OCI-LY1 (cell line): ENCODE measurements at regions not wholly inside any gene's neighbourhood (a gene's known extent, or its start where the extent isn't known, plus 50 kb on each side); places are given as distances from the start of the nearest gene placed in this dataset.

Experiments used
- H2AFZ ChIP-seq: fragments of 200-600 bp; sonication (generic), shearing (Covaris generic); 2 replicates; pipeline ENCODE4 v1.6.0; 2014; ENCODE audit warnings: antibody characterized with exemption, mild to moderate bottlenecking, low read length
- H3F3A ChIP-seq: fragments of 200-600 bp; sonication (generic), shearing (Covaris generic); 2 replicates; pipeline ENCODE4 v1.6.0; 2014; ENCODE audit warnings: mild to moderate bottlenecking, antibody characterized with exemption, low read length, moderate library complexity; ENCODE audit not compliant: insufficient read depth
- H3K27ac ChIP-seq: fragments of 200-600 bp; sonication (generic); 2 replicates; pipeline ENCODE4 v1.5.1; 2014; ENCODE audit warnings: low read length, mixed run types, mild to moderate bottlenecking, low read depth; ENCODE audit not compliant: poor library complexity, severe bottlenecking
- H3K27me3 ChIP-seq: fragments of 200-600 bp; sonication (generic); 2 replicates; pipeline ENCODE4 v1.6.0; 2014; ENCODE audit warnings: antibody characterized with exemption, mild to moderate bottlenecking, low read length, moderate library complexity; ENCODE audit not compliant: insufficient read depth
- H3K36me3 ChIP-seq: fragments of 200-600 bp; sonication (generic); 2 replicates; pipeline ENCODE4 v1.6.1; 2014; ENCODE audit warnings: mild to moderate bottlenecking, antibody characterized with exemption, low read length, moderate library complexity, mixed read lengths; ENCODE audit not compliant: insufficient read depth
- H3K4me1 ChIP-seq: fragments of 200-600 bp; sonication (generic); 2 replicates; pipeline ENCODE4 v1.5.1; 2014; ENCODE audit warnings: mild to moderate bottlenecking, low read length, moderate library complexity; ENCODE audit not compliant: insufficient read depth, severe bottlenecking
- H3K4me2 ChIP-seq: fragments of 200-600 bp; sonication (generic), shearing (Covaris generic); 2 replicates; pipeline ENCODE4 v1.6.1; 2014; ENCODE audit warnings: low read length
- H3K4me3 ChIP-seq: fragments of 200-600 bp; sonication (generic); 2 replicates; pipeline ENCODE4 v1.5.1; 2014; ENCODE audit warnings: low read length, low read depth, mild to moderate bottlenecking, mixed read lengths; ENCODE audit not compliant: poor library complexity, severe bottlenecking
- H3K79me2 ChIP-seq: fragments of 200-600 bp; shearing (Covaris generic); 2 replicates; pipeline ENCODE4 v1.6.1; 2016; ENCODE audit warnings: mixed run types, low read length, mixed read lengths; ENCODE audit not compliant: insufficient read depth
- H3K9ac ChIP-seq: fragments of 200-600 bp; sonication (generic), shearing (Covaris generic); 2 replicates; pipeline ENCODE4 v1.6.1; 2014; ENCODE audit warnings: mild to moderate bottlenecking, low read length, mixed read lengths
- H3K9me2 ChIP-seq: fragments of 200-600 bp; sonication (generic), shearing (Covaris generic); 2 replicates; pipeline ENCODE4 v1.6.1; 2014; ENCODE audit warnings: low read depth, mild to moderate bottlenecking, low read length, mixed read lengths
- H3K9me3 ChIP-seq: fragments of 200-600 bp; shearing (Covaris generic); 2 replicates; pipeline ENCODE4 v1.6.1; 2014; ENCODE audit warnings: low read length, mixed read lengths
- H4K20me1 ChIP-seq: fragments of 200-600 bp; sonication (generic), shearing (Covaris generic); 2 replicates; pipeline ENCODE4 v1.6.0; 2016; ENCODE audit warnings: mild to moderate bottlenecking, low read length; ENCODE audit not compliant: insufficient read depth
- CTCF ChIP-seq: fragments of 200-600 bp; sonication (generic), shearing (Covaris generic); IDR thresholded peaks from 2 replicates; pipeline ENCODE4 v1.5.1; 2017; ENCODE audit warnings: mild to moderate bottlenecking, antibody characterized with exemption, low read length, moderate library complexity, mixed read lengths
- EZH2 ChIP-seq: fragments of 200-600 bp; sonication (generic), shearing (Covaris generic); IDR thresholded peaks from 2 replicates; pipeline ENCODE4 v1.8.0; 2017; ENCODE audit warnings: borderline replicate concordance, mixed run types, mild to moderate bottlenecking, antibody characterized with exemption, low read length, moderate library complexity, mixed read lengths

GRCh38 chr15:35777061-35777460, 231.1 kb upstream of the DPH6 start:
- no peak overlapping the region for H3K4me2 ChIP-seq
- H3K9me2 ChIP-seq: no peaks in the 10 kb centered on the region

DNA sequence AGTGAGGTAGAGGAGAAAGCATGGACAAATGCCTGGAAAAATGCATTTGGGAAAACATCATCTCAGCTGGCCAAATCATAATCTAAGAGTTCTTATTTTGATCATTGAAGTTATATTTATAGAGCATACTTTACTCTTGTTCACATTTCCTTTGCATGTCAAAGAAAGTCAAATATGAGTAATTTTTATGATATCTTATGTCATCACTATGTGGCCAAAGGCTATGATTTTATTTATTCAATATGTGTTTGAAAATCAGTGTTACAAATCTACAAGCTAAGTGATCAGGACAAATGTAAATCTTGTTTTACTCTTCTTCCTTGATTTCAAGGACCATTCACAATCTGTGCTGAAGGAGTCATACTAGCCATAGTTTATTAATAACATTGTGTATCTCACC, 237.2 kb upstream of the DPH6 start:
- Histone ChIP-seq H2AFZ (no peak overlapping the region), H3K36me3 (no peaks in the 10 kb centered on the region), H3F3A (no peaks in the 10 kb centered on the region), H3K27me3 (no peaks in the 10 kb centered on the region; the same call in 1 of the 2 replicates), H3K9ac (no peak overlapping the region), H4K20me1 (no peaks in the 10 kb centered on the region), H3K27ac (no peak overlapping the region), H3K9me2 (no peaks in the 10 kb centered on the region), H3K4me1 (no peaks in the 10 kb centered on the region), H3K4me2 (no peak overlapping the region), H3K9me3 (no peaks in the 10 kb centered on the region), H3K79me2 (no peaks in the 10 kb centered on the region), H3K4me3 (no peak overlapping the region)
- TF ChIP-seq CTCF: no peak
- no peak for TF ChIP-seq EZH2

More at GRCh38 chr15:35777061-35777460, 231.1 kb upstream of the DPH6 start:
- no peaks in the 10 kb centered on the region for H3K79me2 ChIP-seq
- H3K27ac ChIP-seq: no peak overlapping the region
- H3K9me3 ChIP-seq: no peaks in the 10 kb centered on the region
- no peaks in the 10 kb centered on the region for H3K36me3 ChIP-seq
- no peak overlapping the region for H3K9ac ChIP-seq
- no peak for TF ChIP-seq EZH2
- TF ChIP-seq CTCF: no peak
- no peak overlapping the region for H3K4me3 ChIP-seq
- H3F3A ChIP-seq: no peaks in the 10 kb centered on the region
- H4K20me1 ChIP-seq: no peaks in the 10 kb centered on the region
- no peak overlapping the region for H2AFZ ChIP-seq
- H3K27me3 ChIP-seq: no peaks in the 10 kb centered on the region
- H3K4me1 ChIP-seq: no peaks in the 10 kb centered on the region

GRCh38 chr15:35784745-35785144, 238.8 kb upstream of the DPH6 start:
- no peaks in the 10 kb centered on the region for H3K79me2 ChIP-seq
- no peak overlapping the region for H3K27ac ChIP-seq
- no peaks in the 10 kb centered on the region; the same call in 1 of the 2 replicates for H3K27me3 ChIP-seq
- no peaks in the 10 kb centered on the region for H3F3A ChIP-seq
- H3K9me3 ChIP-seq: no peaks in the 10 kb centered on the region; the same call in 1 of the 2 replicates
- no peak overlapping the region for H3K4me3 ChIP-seq
- no peak overlapping the region for H3K4me2 ChIP-seq
- no peak for TF ChIP-seq CTCF
- no peak for TF ChIP-seq EZH2
- no peak overlapping the region for H2AFZ ChIP-seq
- no peaks in the 10 kb centered on the region for H3K36me3 ChIP-seq
- no peaks in the 10 kb centered on the region for H3K9me2 ChIP-seq
- no peak overlapping the region for H3K9ac ChIP-seq
- no peaks in the 10 kb centered on the region for H4K20me1 ChIP-seq
- H3K4me1 ChIP-seq: no peaks in the 10 kb centered on the region
